ENCODE measurements at regions not wholly inside any gene's neighbourhood (a gene's known extent, or its start where the extent isn't known, plus 50 kb on each side); places are given as distances from the start of the nearest gene placed in this dataset.

- no peaks in the 10 kb centered on the region for H3K36me3 ChIP-seq (ENCODE audit: insufficient read depth, insufficient read length, low read length)
- H3K27me3 ChIP-seq (ENCODE audit: insufficient read depth, insufficient read length), result no peaks in the 10 kb centered on the region
- no peak for DNase-seq (ENCODE audit: low read depth, low spot score)
- no peak overlapping the region for H3K4me3 ChIP-seq (ENCODE audit: insufficient read length, low read depth)
- H3K4me1 ChIP-seq (ENCODE audit: insufficient read depth, insufficient read length), result no peaks in the 10 kb centered on the region
- H3K9me3 ChIP-seq (ENCODE audit: insufficient read depth, low read length), result no peaks in the 10 kb centered on the region
- TF ChIP-seq YY1 (IDR thresholded peaks at IDR 0.05; ENCODE audit: insufficient read depth, insufficient read length) (no peak), ZNF274 (IDR thresholded peaks at IDR 0.05; ENCODE audit: low read depth, low read length) (no peak), SUZ12 (IDR thresholded peaks at IDR 0.05; ENCODE audit: extremely low read depth, insufficient read depth, insufficient read length) (no peak)
- no peak overlapping the region for H3K9ac ChIP-seq (ENCODE audit: insufficient read length, low read depth)
Observed at GRCh38 chr5:89428624-89429023, 545.6 kb upstream of the MEF2C start.

- H3K36me3 ChIP-seq (ENCODE audit: insufficient read depth, insufficient read length, low read length), result no peaks in the 10 kb centered on the region
- no peak overlapping the region for H3K9ac ChIP-seq (ENCODE audit: insufficient read length, low read depth)
- DNase-seq (ENCODE audit: low read depth, low spot score), result no peak
- no peaks in the 10 kb centered on the region for H3K9me3 ChIP-seq (ENCODE audit: insufficient read depth, low read length)
- TF ChIP-seq ZNF274 (IDR thresholded peaks at IDR 0.05; ENCODE audit: low read depth, low read length) (no peak), SUZ12 (IDR thresholded peaks at IDR 0.05; ENCODE audit: extremely low read depth, insufficient read depth, insufficient read length) (no peak), YY1 (IDR thresholded peaks at IDR 0.05; ENCODE audit: insufficient read depth, insufficient read length) (no peak)
- H3K4me3 ChIP-seq (ENCODE audit: insufficient read length, low read depth), result no peak overlapping the region
- H3K27me3 ChIP-seq (ENCODE audit: insufficient read depth, insufficient read length), result no peaks in the 10 kb centered on the region
- no peaks in the 10 kb centered on the region for H3K4me1 ChIP-seq (ENCODE audit: insufficient read depth, insufficient read length)
Observed at GRCh38 chr5:89425062-89425461, 542.1 kb upstream of the MEF2C start.

GRCh38 chr5:89421035-89421434 lies 538.1 kb upstream of the MEF2C start:
- no peaks in the 10 kb centered on the region for H3K4me1 ChIP-seq (ENCODE audit: insufficient read depth, insufficient read length)
- H3K36me3 ChIP-seq (ENCODE audit: insufficient read depth, insufficient read length, low read length), result no peaks in the 10 kb centered on the region
- no peak overlapping the region for H3K4me3 ChIP-seq (ENCODE audit: insufficient read length, low read depth)
- no peaks in the 10 kb centered on the region for H3K27me3 ChIP-seq (ENCODE audit: insufficient read depth, insufficient read length)
- no peak for TF ChIP-seq YY1 (IDR thresholded peaks at IDR 0.05; ENCODE audit: insufficient read depth, insufficient read length)
- no peak for TF ChIP-seq ZNF274 (IDR thresholded peaks at IDR 0.05; ENCODE audit: low read depth, low read length)
- H3K9me3 ChIP-seq (ENCODE audit: insufficient read depth, low read length), result no peaks in the 10 kb centered on the region
- no peak overlapping the region for H3K9ac ChIP-seq (ENCODE audit: insufficient read length, low read depth)
- DNase-seq (ENCODE audit: low read depth, low spot score), result no peak

DNA sequence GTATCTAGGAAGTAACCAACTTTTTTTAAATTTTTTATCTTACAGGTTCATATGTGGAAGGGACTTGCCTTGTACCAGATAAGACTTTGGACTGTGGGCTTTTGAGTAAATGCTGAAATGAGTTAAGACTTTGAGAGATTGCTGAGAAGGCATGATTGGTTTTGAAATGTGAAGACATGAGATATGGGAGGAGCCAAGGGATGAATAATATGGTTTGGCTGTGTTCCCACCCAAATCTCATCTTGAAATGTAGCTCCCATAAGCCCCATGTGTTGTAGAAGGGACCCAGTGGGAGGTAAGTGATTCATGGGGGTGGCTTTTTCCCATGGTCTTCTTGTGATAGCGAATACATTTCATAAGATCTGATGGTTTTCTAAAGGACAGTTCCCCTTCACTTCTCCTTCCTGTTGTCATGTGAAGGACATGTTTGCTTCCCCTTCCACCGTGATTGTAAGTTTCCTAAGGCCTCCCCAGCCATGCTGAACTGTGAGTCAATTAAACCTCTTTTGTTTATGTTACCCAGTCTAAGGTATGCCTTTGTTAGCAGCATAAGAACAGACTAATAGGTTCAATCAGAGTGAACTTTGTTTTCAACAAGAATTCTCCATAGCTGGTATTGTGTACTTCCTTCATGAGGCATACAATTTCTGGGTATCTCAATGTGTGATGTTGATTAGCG lies 535.6 kb upstream of the MEF2C start:
- Histone ChIP-seq H3K9ac (ENCODE audit: insufficient read length, low read depth) (no peak overlapping the region), H3K9me3 (ENCODE audit: insufficient read depth, low read length) (no peaks in the 10 kb centered on the region), H3K36me3 (ENCODE audit: insufficient read depth, insufficient read length, low read length) (no peaks in the 10 kb centered on the region), H3K27me3 (ENCODE audit: insufficient read depth, insufficient read length) (no peaks in the 10 kb centered on the region), H3K4me1 (ENCODE audit: insufficient read depth, insufficient read length) (no peaks in the 10 kb centered on the region), H3K4me3 (ENCODE audit: insufficient read length, low read depth) (no peak overlapping the region)
- no peak for DNase-seq (ENCODE audit: low read depth, low spot score)
- TF ChIP-seq SUZ12 (IDR thresholded peaks at IDR 0.05; ENCODE audit: extremely low read depth, insufficient read depth, insufficient read length), result no peak
- TF ChIP-seq ZNF274 (IDR thresholded peaks at IDR 0.05; ENCODE audit: low read depth, low read length), result no peak
- no peak for TF ChIP-seq YY1 (IDR thresholded peaks at IDR 0.05; ENCODE audit: insufficient read depth, insufficient read length)

GRCh38 chr5:89417990-89418389 lies 535.0 kb upstream of the MEF2C start:
- no peak for TF ChIP-seq ZNF274 (IDR thresholded peaks at IDR 0.05; ENCODE audit: low read depth, low read length)
- TF ChIP-seq YY1 (IDR thresholded peaks at IDR 0.05; ENCODE audit: insufficient read depth, insufficient read length), result no peak
- TF ChIP-seq SUZ12 (IDR thresholded peaks at IDR 0.05; ENCODE audit: extremely low read depth, insufficient read depth, insufficient read length), result no peak
- H3K9ac ChIP-seq (ENCODE audit: insufficient read length, low read depth), result no peak overlapping the region
- DNase-seq (ENCODE audit: low read depth, low spot score), result no peak

GRCh38 chr5:89417515-89417914 lies 534.5 kb upstream of the MEF2C start:
- no peaks in the 10 kb centered on the region for H3K36me3 ChIP-seq (ENCODE audit: insufficient read depth, insufficient read length, low read length)
- H3K4me1 ChIP-seq (ENCODE audit: insufficient read depth, insufficient read length), result no peaks in the 10 kb centered on the region
- DNase-seq (ENCODE audit: low read depth, low spot score), result no peak
- no peaks in the 10 kb centered on the region for H3K9me3 ChIP-seq (ENCODE audit: insufficient read depth, low read length)
- H3K4me3 ChIP-seq (ENCODE audit: insufficient read length, low read depth), result no peak overlapping the region
- H3K9ac ChIP-seq (ENCODE audit: insufficient read length, low read depth), result no peak overlapping the region
- H3K27me3 ChIP-seq (ENCODE audit: insufficient read depth, insufficient read length), result no peaks in the 10 kb centered on the region
- TF ChIP-seq SUZ12 (IDR thresholded peaks at IDR 0.05; ENCODE audit: extremely low read depth, insufficient read depth, insufficient read length), result no peak
- TF ChIP-seq YY1 (IDR thresholded peaks at IDR 0.05; ENCODE audit: insufficient read depth, insufficient read length), result no peak
- TF ChIP-seq ZNF274 (IDR thresholded peaks at IDR 0.05; ENCODE audit: low read depth, low read length), result no peak

More at GRCh38 chr5:89417990-89418389, 535.0 kb upstream of the MEF2C start:
- Histone ChIP-seq H3K9me3 (ENCODE audit: insufficient read depth, low read length) (no peaks in the 10 kb centered on the region), H3K36me3 (ENCODE audit: insufficient read depth, insufficient read length, low read length) (no peaks in the 10 kb centered on the region), H3K4me1 (ENCODE audit: insufficient read depth, insufficient read length) (no peaks in the 10 kb centered on the region), H3K4me3 (ENCODE audit: insufficient read length, low read depth) (no peak overlapping the region), H3K27me3 (ENCODE audit: insufficient read depth, insufficient read length) (no peaks in the 10 kb centered on the region)

DNA sequence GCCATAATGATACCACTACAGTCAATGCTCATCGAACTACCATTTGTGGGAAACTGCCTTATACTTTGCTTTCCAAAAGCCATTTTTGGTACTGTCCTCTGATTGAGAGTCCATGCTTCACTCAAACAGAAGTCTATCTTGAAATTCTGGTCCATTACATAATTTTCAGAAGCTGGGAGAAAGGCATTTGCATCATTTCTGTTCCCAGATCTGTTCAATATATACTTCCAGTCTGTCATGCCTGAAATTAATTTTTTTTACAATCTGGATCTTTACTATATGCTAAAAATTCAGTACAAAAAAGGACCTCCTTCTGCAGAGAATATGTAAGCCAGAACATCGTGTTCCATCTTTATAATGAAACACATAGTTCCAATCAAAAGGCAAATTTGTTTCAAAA lies 528.9 kb upstream of the MEF2C start:
- H3K27me3 ChIP-seq (ENCODE audit: insufficient read depth, insufficient read length), result no peaks in the 10 kb centered on the region
- H3K4me3 ChIP-seq (ENCODE audit: insufficient read length, low read depth), result no peak overlapping the region
- DNase-seq (ENCODE audit: low read depth, low spot score), result no peak
- no peaks in the 10 kb centered on the region for H3K9me3 ChIP-seq (ENCODE audit: insufficient read depth, low read length)
- no peak for TF ChIP-seq ZNF274 (IDR thresholded peaks at IDR 0.05; ENCODE audit: low read depth, low read length)
- no peak for TF ChIP-seq SUZ12 (IDR thresholded peaks at IDR 0.05; ENCODE audit: extremely low read depth, insufficient read depth, insufficient read length)
- TF ChIP-seq YY1 (IDR thresholded peaks at IDR 0.05; ENCODE audit: insufficient read depth, insufficient read length), result no peak
- no peaks in the 10 kb centered on the region for H3K4me1 ChIP-seq (ENCODE audit: insufficient read depth, insufficient read length)
- H3K36me3 ChIP-seq (ENCODE audit: insufficient read depth, insufficient read length, low read length), result no peaks in the 10 kb centered on the region
- H3K9ac ChIP-seq (ENCODE audit: insufficient read length, low read depth), result no peak overlapping the region

All from NT2/D1 (cell line).